Colonic mucosa (tissue), 4 donors: ENCODE measurements at regions not wholly inside any gene's neighbourhood (a gene's known extent, or its start where the extent isn't known, plus 50 kb on each side); places are given as distances from the start of the nearest gene placed in this dataset.
"Not testable (repeated sequence)": the region's sequence is repeated elsewhere in the genome, so short reads cannot be mapped to it uniquely, and the experiment has no call there.

Source experiments
- DNase-seq: peaks from one replicate; pipeline ENCODE4 v3.0.0-alpha.2; 2020
- H3K27ac ChIP-seq: fragments of 200-600 bp; one replicate; pipeline ENCODE4 v1.8.0; 2021
- H3K27me3 ChIP-seq: fragments of 200-600 bp; one replicate; pipeline ENCODE4 v1.8.0; 2021
- H3K36me3 ChIP-seq: fragments of 200-600 bp; one replicate; pipeline ENCODE4 v1.8.0; 2021
- H3K4me1 ChIP-seq: fragments of 200-600 bp; one replicate; pipeline ENCODE4 v1.8.0; 2021; ENCODE audit warnings: mild to moderate bottlenecking
- H3K4me3 ChIP-seq: fragments of 200-600 bp; one replicate; pipeline ENCODE4 v1.8.0; 2021
- H3K9ac ChIP-seq, 2 donors: one replicate each; pipeline ENCODE4 v1.7.0; 2013; ENCODE audit warnings: control low read depth in 2 of 2, low read depth in 2 of 2, low read length in 2 of 2
- H3K9me3 ChIP-seq: fragments of 200-600 bp; one replicate; pipeline ENCODE4 v1.8.0; 2021
- CTCF ChIP-seq: fragments of 200-600 bp; IDR thresholded peaks from one replicate; pipeline ENCODE4 v1.8.0; 2022; ENCODE audit warnings: antibody characterized with exemption, mild to moderate bottlenecking
- intact Hi-C: fragments of 100-400 bp; cut with DNase I; formaldehyde crosslinking; loops from one replicate; pipeline ENCODE4 v1.14.1; 2022
- donor health status: healthy.
- donor health status: DM: no; HTN: no; CAD: no.
- donor health status: DM: no; HTN: no; CAD: no.

- Histone ChIP-seq H3K27ac (no peak overlapping the region), H3K4me1 (no peaks in the 10 kb centered on the region), H3K27me3 (no peaks in the 10 kb centered on the region), H3K9me3 (no peaks in the 10 kb centered on the region), H3K4me3 (no peak overlapping the region), H3K36me3 (no peaks in the 10 kb centered on the region), H3K9ac (no peak overlapping the region)
- no peak for DNase-seq
- intact Hi-C loops, result no loop called here
- no peak for TF ChIP-seq CTCF
Measured at GRCh38 chrX:95505721-95506120, 1178.9 kb upstream of the DIAPH2 start.

- Histone ChIP-seq H3K4me1 (no peaks in the 10 kb centered on the region), H3K36me3 (no peaks in the 10 kb centered on the region), H3K9ac (no peak overlapping the region), H3K4me3 (no peak overlapping the region), H3K27me3 (no peaks in the 10 kb centered on the region), H3K27ac (no peak overlapping the region), H3K9me3 (no peaks in the 10 kb centered on the region)
- no peak for DNase-seq
- intact Hi-C loops, result no loop called here
- TF ChIP-seq CTCF, result no peak
Measured at GRCh38 chrX:95509474-95509873, 1175.2 kb upstream of the DIAPH2 start.

- DNase-seq, H3K4me3 ChIP-seq, H3K27ac ChIP-seq, H3K36me3 ChIP-seq, H3K27me3 ChIP-seq, H3K9me3 ChIP-seq, intact Hi-C loops, H3K4me1 ChIP-seq, H3K9ac ChIP-seq: not testable (repeated sequence)
Measured at GRCh38 chrX:95524018-95524417, 1160.6 kb upstream of the DIAPH2 start.

GRCh38 chrX:95536111-95536510 is 1148.5 kb upstream of the DIAPH2 start:
- intact Hi-C loops, result no loop called here
- no peaks in the 10 kb centered on the region for H3K27me3 ChIP-seq
- no peak for DNase-seq

GRCh38 chrX:95536661-95537060 is 1148.0 kb upstream of the DIAPH2 start:
- Histone ChIP-seq H3K9me3 (no peaks in the 10 kb centered on the region), H3K27ac (no peak overlapping the region), H3K9ac (no peak overlapping the region), H3K4me3 (no peak overlapping the region), H3K36me3 (no peaks in the 10 kb centered on the region), H3K27me3 (no peaks in the 10 kb centered on the region), H3K4me1 (no peaks in the 10 kb centered on the region)
- no peak for DNase-seq
- no peak for TF ChIP-seq CTCF
- intact Hi-C loops, result no loop called here

More at GRCh38 chrX:95536111-95536510, 1148.5 kb upstream of the DIAPH2 start:
- TF ChIP-seq CTCF, result no peak
- H3K4me3 ChIP-seq, result no peak overlapping the region
- H3K9me3 ChIP-seq, result no peaks in the 10 kb centered on the region
- no peak overlapping the region for H3K9ac ChIP-seq
- no peaks in the 10 kb centered on the region for H3K36me3 ChIP-seq
- no peak overlapping the region for H3K27ac ChIP-seq
- H3K4me1 ChIP-seq, result no peaks in the 10 kb centered on the region

- no peak overlapping the region for H3K27ac ChIP-seq
- no peaks in the 10 kb centered on the region for H3K27me3 ChIP-seq
- H3K9me3 ChIP-seq, result no peaks in the 10 kb centered on the region
- H3K4me3 ChIP-seq, result no peak overlapping the region
- no peaks in the 10 kb centered on the region for H3K4me1 ChIP-seq
- intact Hi-C loops, result no loop called here
- no peak for DNase-seq
- TF ChIP-seq CTCF, result no peak
- H3K36me3 ChIP-seq, result no peaks in the 10 kb centered on the region
- no peak overlapping the region for H3K9ac ChIP-seq
Measured at GRCh38 chrX:95539041-95539440, 1145.6 kb upstream of the DIAPH2 start.

GRCh38 chrX:95549552-95549951 is 1135.1 kb upstream of the DIAPH2 start:
- DNase-seq, H3K36me3 ChIP-seq, H3K27ac ChIP-seq, H3K4me3 ChIP-seq, H3K9ac ChIP-seq, H3K9me3 ChIP-seq, H3K4me1 ChIP-seq, intact Hi-C loops, H3K27me3 ChIP-seq: not testable (repeated sequence)
